Stimulated activated CD4-positive, alpha-beta T cell treated with anti-CD3 and anti-CD28 coated beads, Interleukin-1b, Interleukin-23, amount 100 ng/mL, for 48 hours (primary cell): ENCODE measurements at regions not wholly inside any gene's neighbourhood (a gene's known extent, or its start where the extent isn't known, plus 50 kb on each side); places are given as distances from the start of the nearest gene placed in this dataset.

Experiments
- DNase-seq: peaks from one replicate; pipeline ENCODE4 v3.0.0-alpha.2; 2020

DNA sequence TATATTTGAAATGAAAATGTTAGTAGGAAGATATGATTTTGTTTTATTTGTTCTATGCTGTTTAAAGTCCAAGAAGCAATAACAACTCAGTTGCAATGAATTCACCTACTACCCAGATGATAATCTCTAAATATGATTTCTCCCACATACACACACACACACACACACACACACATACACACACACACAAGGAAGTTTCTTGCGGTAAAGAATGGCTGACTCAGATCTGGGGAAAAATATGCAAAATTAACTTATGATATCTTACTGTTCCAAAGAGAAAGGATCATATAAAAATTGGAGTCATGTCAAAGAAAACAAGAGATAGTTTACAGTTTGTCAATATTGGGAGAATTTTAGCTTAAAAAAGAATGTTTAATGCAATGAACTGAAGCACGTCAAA is 456.7 kb downstream of the SLC16A7 start:
- no peak for DNase-seq

DNA sequence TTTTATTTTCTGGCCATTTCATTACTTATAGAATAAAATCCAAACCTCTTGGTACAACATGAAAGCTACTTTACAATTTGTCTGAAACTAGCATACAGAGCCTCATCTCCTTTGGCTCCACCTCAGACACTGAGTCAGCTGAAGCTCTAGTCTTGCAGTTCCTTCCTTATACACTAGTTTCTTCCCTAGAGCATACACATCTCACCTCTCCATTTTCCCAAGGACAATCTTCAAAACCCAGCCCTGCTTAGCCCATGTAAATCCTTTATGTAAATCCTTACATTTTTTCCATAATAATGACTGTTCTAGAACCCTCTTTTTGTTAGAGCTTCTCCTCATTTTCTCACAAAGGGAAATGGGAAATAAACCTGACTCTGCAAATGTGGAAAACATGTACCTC is 463.4 kb downstream of the SLC16A7 start:
- DNase-seq, result no peak

DNA sequence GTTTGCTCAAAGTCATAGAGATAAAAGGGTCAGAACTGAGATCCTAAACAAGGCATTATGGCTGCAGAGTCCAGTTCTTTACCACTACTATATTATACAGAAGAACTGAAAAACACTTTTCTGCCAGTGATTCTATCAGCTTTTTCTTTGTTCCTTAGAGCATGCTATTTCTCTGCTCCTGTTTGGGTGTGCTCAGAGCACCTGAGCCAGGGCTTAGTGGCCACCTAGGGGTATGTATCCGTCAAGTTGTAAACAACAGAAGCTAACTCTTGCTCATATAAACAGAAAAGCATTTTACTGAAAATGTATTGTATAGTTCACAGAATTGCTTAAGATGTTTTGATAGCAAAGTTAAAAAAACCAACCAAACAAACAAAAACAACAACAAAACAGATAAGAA is 470.8 kb downstream of the SLC16A7 start:
- DNase-seq, result no peak

DNA sequence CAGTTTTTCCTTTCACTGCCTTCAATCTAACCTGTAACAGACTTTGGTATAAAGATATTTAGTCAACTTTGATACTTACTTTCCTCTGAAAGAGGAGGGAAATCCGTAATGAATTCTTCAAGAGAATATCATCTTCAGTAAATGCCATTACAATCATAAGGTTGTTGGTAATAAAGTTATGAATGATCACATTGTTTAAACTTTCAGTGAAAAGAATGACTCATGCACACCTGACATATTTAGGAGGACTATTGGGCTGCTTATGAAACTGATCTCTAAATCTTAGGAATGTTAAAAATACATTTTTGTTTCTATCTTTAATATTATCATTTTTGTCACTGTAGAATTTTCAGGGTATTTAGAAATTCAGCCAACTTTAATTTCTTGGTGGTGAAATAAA is 474.7 kb downstream of the SLC16A7 start:
- DNase-seq, result no peak

DNA sequence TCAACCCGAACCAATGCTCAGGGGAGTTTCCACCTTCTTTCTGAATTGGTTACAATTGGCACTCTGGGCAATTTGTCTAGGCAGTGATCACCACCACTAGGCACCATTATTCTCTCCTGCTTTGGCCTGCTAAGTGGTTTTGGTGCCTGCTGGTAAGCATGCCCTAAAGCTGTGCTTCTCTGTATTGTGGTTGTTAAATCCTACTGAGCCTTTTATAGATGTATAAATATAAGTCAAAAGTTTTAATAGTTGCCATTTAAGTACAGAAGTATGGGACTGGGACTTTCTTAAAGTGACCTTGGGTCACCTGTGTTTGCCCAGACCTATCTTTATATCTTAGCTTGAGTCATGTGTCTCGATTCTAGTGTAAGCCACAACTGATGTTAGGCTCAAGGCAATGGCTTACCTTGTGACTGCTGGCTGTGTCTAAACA is 475.9 kb downstream of the SLC16A7 start:
- no peak for DNase-seq

DNA sequence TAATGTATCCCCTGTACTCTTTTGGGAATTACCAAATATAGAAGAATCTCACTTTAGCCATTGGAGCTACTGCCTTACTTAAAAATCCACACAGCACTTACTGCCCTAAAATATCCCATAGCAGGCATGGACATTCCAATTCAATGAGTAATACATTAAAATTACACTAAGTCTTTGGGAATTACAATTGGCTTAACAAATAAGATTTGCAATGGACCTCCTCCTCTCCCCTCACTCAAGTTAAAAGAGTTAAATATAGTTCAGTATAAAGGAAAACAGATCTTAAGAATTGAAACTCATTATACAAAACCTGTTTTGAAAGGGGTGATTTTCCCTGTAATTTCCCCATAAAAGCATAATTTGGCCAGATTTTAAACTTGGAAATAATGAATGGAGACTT is 477.1 kb downstream of the SLC16A7 start:
- DNase-seq, result no peak

DNA sequence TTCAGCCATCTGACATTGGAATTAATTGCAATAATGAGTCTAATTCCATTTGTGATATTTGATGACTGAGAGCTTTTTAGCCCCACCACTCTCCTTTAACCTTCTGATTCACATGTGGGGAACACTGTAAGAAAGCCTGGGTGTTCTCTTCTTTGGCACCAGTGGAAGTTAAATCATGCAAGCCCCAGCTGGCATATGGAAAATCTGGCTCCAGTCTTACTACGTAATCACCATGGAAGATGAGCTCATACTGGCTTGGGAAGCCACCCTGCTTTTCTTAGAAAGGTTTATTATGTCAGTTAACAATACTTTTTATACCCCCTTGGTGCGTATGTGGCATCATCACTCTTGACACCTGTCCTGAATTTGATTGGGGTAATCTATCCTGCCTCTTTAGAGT is 479.3 kb downstream of the SLC16A7 start:
- no peak for DNase-seq

DNA sequence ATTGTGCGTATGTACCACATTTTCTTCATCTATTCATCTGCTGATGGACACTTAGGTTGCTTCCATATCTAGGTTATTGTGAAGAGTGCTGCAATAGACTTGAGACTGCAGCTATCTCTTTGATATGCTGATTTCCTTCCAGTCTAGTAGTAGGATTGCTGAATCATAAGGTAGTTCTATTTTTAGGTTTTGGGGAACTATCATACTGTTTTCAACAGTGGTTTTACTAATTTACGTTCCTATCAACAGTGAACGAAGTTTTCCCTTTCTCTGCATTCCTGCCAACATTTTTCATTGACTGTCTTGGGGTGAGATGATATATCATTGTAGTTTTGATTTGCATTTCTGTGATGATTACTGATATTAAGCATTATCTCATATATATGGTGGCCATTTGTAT is 482.2 kb downstream of the SLC16A7 start:
- no peak for DNase-seq

DNA sequence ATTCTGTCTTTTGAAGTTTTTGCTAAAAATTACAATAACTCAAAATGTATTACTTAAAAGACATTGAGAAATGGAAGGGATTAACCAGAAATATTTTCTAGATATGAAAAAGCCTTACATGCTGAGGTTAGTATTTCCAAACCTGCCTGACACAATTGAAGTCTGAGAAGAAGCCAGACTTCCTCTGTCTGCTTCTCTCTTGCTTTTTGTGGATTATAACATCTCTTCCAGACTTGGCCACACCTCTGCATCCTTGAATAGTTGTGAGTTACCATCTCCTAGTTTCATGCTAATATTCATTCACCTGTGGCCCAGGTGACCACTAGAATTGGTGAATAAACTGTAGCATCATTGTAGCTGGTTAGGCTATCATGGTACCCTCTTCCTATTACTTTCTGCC is 497.6 kb downstream of the SLC16A7 start:
- DNase-seq, result no peak

DNA sequence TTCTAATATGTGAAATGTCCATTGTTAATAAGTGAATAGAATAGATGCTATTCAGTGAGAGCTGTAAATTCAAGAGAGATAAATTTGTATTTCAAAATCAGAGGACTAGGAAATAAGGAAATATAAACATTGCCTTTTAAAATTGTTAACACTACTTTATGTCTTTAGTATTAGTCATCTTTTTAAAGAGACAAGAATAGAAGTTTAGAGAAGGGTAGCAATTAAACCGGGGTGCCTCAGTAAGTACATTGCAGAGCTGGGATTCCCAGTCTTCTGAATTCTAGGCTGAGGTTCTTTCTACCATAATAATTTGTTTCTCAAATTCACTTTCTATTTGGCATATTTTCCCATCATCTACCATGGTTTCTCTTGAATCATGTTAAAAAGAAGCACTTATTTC is 498.6 kb downstream of the SLC16A7 start:
- DNase-seq, result no peak

DNA sequence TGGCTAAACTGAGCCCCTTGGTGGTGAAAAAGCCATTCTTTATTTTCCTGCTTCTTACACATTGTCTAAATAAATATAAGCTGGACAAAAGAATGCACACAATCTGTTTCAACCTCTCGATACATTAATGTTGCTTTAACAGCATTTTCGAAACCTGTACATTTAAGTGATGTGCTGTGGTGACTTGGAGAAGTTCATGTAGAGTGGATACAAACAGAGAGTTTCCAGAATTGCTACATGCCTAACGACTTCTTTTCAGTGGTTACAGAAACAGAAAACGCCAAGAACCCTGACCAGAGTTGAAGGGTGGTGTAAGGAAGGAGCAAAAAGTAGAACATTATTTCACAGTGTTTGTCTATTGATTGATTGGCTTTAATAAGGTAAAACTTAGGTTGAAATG is 500.9 kb downstream of the SLC16A7 start:
- DNase-seq, result no peak

DNA sequence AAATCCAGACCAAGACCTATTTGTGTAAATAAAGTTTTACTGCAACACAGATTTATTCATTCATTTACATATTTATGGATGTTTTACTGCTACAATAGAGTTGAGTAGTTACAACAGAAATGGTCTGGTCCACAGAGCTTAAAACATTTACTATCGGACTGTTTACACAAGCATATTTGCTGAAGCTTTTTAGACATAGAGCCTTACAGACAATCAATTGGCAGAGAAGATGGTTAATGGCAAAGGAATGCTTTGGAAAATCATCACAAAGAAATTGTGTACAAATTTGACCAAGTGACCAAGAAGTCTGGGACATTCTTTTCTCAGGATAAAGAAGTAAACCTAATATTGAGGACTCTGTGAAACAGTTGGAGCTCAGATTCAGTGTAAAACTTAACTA is 504.3 kb downstream of the SLC16A7 start:
- DNase-seq, result no peak

DNA sequence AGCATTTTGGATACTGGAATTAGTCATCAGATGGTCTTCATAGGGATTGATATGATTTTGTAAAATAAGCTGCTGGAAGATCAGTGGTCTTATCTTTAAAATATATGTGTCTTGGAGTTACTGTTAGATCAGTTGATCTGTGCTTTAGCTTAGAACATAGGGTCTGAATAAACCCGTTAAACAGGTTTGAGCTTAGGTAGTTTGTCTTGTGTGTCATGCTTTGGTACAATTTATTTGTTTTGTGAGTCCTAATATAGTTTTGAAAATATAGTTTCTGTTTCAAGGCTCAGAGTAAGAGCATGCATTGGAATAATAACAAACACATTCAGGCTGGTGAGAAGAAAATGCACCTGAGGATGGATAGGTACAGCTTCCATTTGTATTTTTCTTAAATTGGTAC is 505.0 kb downstream of the SLC16A7 start:
- DNase-seq, result no peak

DNA sequence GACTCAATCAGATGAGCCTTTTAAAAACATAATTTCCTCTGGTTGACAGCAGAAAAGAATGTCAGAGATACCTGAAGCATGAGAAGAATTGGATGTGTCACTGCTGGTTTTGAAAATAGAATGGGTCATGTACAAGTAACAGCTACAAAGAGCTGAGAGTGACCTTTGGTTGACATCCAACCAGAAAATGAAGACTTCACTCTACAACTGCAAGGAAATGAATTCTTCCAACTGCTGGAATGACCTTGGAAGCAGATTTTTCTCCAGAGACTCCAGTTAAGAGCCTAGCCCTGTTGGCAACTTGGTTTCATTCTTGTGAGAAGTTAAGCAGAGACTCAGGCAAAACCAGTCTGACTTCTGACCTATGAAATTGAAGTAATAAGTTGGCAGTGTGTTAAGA is 505.9 kb downstream of the SLC16A7 start:
- DNase-seq, result no peak

DNA sequence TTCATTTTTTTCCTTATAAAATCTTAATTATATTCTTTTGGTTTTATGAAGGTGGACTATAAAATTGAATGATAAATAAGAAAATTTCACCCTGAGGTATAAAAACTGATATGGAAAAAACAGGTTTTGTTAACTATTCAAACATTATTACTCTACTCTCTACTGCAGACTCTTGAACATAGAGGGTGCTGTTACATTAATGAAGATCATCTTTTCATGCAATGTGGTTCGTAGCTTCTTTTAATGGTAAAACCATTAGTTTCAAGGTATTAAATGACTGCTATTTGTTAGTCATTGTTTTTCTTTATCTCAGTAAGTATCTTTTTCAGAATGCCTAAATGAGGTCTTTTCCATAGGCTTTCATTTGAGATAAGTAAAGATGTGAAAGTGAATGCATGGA is 510.4 kb downstream of the SLC16A7 start:
- no peak for DNase-seq

DNA sequence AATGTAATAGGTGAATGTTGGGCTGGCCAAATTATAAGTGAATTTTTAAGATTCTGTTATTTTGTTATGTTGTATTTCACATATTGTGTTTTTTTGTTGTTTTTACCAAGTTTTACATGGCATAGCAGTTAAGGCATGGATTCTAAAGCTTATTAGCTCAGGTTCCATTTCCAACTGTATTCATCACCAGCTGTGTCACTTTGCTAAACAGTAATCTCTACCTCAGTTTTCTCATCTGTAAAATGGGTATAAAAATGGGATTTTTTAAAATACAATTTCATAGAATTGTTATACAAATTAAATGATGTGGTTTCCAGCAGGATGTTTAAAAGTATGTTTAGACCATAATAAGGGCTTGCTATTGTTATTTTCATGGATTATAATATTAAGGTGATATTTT is 512.2 kb downstream of the SLC16A7 start:
- DNase-seq, result no peak

DNA sequence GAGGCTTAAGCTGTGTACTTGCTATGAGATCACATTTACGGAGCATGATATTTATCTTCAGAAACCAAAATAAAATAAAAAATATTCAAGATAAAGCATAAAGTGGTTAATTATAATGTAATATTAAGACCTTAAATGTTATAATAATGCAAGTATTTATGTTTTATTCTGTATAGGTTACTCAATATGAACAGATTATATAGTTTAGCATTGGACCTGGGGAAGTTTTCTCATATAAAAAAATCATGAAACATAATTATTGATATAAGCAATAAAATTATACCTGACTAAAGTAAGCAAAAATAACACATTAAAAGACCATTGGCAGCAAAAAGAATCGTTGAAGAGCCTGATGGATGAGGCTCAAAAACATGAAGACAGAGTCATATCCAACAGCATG is 516.2 kb downstream of the SLC16A7 start:
- no peak for DNase-seq

DNA sequence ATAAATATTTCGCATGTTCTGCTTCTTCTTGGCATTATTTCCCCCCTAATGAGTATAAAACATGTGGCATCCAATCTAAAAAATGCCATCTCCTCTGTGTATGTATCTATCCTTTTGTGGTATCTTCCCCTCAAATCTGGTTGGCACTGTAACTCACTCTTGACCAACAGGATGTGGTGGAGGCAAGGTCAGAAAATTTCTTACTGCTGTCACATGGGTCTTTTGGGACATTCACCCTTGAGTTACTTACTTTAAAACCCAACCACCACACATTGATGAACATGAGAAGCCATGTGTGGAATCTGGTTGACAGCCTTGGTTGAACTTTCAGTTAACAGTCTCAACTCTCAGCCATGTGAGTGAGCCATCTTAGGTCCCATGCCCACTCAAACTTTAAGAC is 516.9 kb downstream of the SLC16A7 start:
- no peak for DNase-seq

DNA sequence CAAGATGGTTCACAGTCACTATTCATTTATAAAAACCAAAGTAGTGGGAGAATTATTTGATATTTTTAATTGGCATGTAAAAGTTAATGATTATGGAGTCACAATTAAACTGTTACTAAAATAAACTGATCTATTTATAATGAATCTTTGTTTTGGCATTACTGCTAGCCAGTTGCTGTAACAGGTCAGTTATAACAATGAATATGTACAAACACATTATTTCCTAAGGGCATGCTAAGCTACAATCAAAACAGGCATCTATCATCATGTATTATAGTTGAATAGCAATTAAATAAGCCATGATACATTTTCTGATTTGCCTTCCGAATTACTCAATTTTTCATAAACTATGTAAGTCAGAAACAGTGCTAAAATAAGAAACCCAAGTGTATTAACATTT is 518.3 kb downstream of the SLC16A7 start:
- DNase-seq, result no peak

DNA sequence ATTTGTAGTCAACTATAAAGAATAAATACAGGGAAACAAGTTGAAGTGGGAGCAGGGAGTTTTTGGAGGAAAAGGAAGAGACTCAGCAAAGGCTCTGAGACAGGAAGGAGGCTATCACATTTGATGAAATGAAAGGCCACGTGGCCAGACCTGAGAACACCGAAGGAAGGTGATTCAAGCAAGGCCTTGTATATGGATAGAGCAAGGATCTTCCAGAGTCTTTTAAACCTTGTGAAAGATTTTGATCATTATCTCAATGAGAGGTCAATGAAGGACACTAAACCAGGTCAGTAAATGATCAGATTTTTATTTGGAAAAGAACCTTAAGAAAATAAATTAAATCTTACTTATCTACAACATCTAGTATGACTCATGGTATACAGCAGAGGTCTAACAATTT is 523.5 kb downstream of the SLC16A7 start:
- DNase-seq, result no peak

DNA sequence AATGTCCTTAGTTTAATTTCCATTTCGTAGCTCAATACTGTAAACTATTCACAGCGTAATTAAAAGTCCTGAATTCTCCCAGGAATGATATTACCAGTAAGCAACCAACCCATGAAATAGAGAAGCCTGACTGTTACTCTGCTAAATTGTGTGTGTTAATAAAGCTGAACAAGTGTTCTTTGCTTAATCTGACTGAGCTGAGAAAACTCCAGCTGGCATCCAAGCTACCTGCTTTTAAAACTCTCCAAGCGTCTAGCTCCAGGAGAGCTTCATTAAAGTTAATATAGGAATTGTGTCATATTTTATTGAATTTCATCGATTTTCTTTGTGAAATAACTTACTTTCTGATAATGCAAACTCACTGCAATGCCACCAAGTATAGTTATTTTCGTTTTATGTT is 524.4 kb downstream of the SLC16A7 start:
- no peak for DNase-seq

DNA sequence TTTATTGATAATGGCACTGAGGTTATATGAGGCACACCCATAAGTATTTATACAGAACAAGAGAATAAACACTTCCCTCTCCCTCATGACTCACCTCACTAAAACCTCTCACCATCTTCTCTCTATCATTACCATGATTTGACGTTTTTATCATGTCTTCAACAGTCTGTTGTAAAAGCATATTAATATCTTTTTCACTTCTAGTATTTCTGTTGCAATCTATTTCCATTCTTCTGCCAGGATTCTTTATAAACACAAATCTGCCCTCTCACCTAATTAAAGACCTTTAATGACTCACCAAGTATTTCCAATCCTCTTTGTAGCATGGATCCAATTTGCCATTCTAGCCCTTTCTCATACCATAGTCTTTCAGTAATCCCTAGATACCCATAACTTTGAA is 527.7 kb downstream of the SLC16A7 start:
- no peak for DNase-seq

DNA sequence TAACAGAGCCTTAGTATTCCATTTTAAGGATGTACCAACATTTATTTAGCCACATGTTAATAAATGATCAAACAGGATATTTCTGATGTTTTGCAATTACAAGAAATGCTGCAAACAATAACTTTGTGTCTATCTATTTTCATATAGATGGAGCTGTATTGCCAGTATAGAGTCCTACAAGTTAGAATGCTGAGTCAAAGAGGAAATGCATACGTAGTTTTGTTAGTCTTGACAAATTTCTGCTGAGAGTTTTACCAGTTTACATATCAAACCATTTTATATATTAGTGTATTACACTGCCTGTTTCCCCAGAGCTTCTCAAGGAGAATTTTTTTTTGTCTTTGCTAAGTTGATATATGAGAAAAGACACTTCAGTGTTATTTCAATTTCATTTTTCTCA is 541.7 kb downstream of the SLC16A7 start:
- DNase-seq, result no peak

DNA sequence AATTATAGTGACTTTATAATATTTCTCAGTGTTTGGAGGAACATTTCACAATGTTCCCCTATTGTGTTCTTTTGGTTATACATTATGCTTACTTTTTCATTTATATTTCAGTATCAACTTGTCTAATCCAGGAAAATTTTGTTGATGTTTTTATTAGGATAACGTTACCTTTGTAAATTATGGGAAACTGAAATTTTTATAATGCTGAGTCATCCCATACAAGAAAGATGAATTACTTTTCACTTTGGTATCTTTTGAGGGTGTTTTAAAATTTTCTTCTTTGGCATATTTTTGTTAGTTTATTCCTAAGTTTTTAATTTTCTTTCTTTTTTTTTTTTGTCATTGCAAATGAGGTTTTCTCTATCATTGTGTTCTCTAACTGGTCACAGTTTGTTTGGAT is 542.7 kb downstream of the SLC16A7 start:
- DNase-seq, result no peak

DNA sequence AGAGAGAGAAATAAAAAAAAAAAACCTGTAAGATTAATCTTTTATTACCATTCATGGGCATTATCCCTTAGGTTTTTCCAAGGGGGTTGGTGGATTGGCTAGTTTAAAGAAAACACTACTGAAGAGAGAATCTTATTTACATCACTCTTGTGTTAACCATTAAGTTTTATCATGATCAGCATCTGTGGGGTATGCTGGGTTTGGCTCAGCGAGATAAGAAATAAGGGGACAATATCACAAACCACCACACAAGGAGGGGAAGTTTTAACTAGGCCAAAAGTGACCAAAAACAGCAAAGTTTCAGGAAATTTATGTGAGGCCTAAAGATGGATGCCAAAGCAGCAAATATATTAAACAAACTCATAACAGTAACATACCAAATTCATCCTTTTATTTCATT is 548.6 kb downstream of the SLC16A7 start:
- no peak for DNase-seq

DNA sequence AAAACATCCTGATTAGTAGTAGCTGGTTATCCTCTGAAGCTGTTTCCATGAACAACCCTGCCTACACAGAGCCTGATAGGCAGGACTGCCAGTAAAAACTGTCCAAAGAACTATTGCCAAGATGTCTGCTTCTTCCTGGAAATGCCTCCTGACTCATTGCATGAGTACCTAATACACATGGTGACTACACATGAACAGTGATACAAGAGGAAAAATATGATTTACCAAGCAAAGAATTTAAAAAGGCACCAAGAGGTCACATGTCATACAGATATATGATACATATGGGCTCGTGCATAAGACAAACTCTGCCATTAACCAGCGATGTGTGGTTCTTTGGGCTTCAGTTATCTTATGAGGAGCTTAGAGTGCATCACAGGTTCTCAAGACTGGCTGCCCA is 552.3 kb downstream of the SLC16A7 start:
- DNase-seq, result no peak
